ENCODE measurements at regions not wholly inside any gene's neighbourhood (a gene's known extent, or its start where the extent isn't known, plus 50 kb on each side); places are given as distances from the start of the nearest gene placed in this dataset.

GRCh38 chr6:163705923-163706322 lies 291.4 kb downstream of the QKI start:
- TF ChIP-seq CTCF (IDR thresholded peaks at IDR 0.05; ENCODE audit: insufficient read depth, low read length, poor library complexity, severe bottlenecking) (no peak), EZH2phosphoT487 (conservative IDR thresholded peaks at IDR 0.05; ENCODE audit: low read length) (no peak)
